AG10803 (cell line): ENCODE measurements at regions not wholly inside any gene's neighbourhood (a gene's known extent, or its start where the extent isn't known, plus 50 kb on each side); places are given as distances from the start of the nearest gene placed in this dataset.

Source experiments
- DNase-seq: peaks from one replicate; pipeline ENCODE4 v3.0.0; 2010; ENCODE audit warnings: low read depth
- H3K4me3 ChIP-seq: 2 replicates; pipeline ENCODE4 v1.5.1; 2011; ENCODE audit warnings: mild to moderate bottlenecking, low read length, control low read depth
- CTCF ChIP-seq: conservative IDR thresholded peaks from 2 replicates; pipeline ENCODE4 v1.5.1; 2011; ENCODE audit warnings: mild to moderate bottlenecking, low read length, control low read depth, inconsistent platforms

GRCh38 chr10:125424191-125424847 lies 258.6 kb downstream of the TEX36 start:
- H3K4me3 ChIP-seq = no peak overlapping the region
- no peak for DNase-seq
- no peak for TF ChIP-seq CTCF

- no peak overlapping the region for H3K4me3 ChIP-seq
- TF ChIP-seq CTCF = no peak
- no peak for DNase-seq
Measured at GRCh38 chr10:125423569-125423968, 259.4 kb downstream of the TEX36 start.

GRCh38 chr10:125419831-125420230 lies 259.5 kb upstream of the CTBP2 start:
- no peak overlapping the region for H3K4me3 ChIP-seq
- no peak for TF ChIP-seq CTCF
- no peak for DNase-seq

- no peak overlapping the region for H3K4me3 ChIP-seq
- DNase-seq = no peak
- no peak for TF ChIP-seq CTCF
Measured at GRCh38 chr10:125419146-125419545, 258.8 kb upstream of the CTBP2 start.

GRCh38 chr10:125417605-125418004 lies 257.2 kb upstream of the CTBP2 start:
- no peak for TF ChIP-seq CTCF
- DNase-seq = no peak

GRCh38 chr10:125415964-125416363 lies 255.6 kb upstream of the CTBP2 start:
- H3K4me3 ChIP-seq = no peak overlapping the region
- TF ChIP-seq CTCF = no peak
- no peak for DNase-seq

More at GRCh38 chr10:125417605-125418004, 257.2 kb upstream of the CTBP2 start:
- no peak overlapping the region for H3K4me3 ChIP-seq

- no peak overlapping the region for H3K4me3 ChIP-seq
- DNase-seq = peak; percentile 3
- TF ChIP-seq CTCF = no peak
Measured at GRCh38 chr10:125415006-125415633, 254.8 kb upstream of the CTBP2 start.
